Midbrain (tissue), 1 donor: ENCODE measurements at regions not wholly inside any gene's neighbourhood (a gene's known extent, or its start where the extent isn't known, plus 50 kb on each side); places are given as distances from the start of the nearest gene placed in this dataset.
"Not testable (repeated sequence)": the region's sequence is repeated elsewhere in the genome, so short reads cannot be mapped to it uniquely, and the experiment has no call there.

ENCODE experiments used
- DNase-seq: peaks from one replicate; lab custom pipeline; 2025; lab: John Stamatoyannopoulos, UW

GRCh38 chr5:9852671-9853070, 222.5 kb upstream of the TAS2R1 start:
- DNase-seq = no peak

- DNase-seq = no peak
Measured at GRCh38 chr5:9851458-9851857, 221.3 kb upstream of the TAS2R1 start.

- DNase-seq = no peak
Measured at GRCh38 chr5:9850456-9850855, 220.3 kb upstream of the TAS2R1 start.

- no peak for DNase-seq
Measured at GRCh38 chr5:9847631-9848030, 217.5 kb upstream of the TAS2R1 start.

- no peak for DNase-seq
Measured at GRCh38 chr5:9845185-9845584, 215.0 kb upstream of the TAS2R1 start.

GRCh38 chr5:9841516-9842170, 211.5 kb upstream of the TAS2R1 start:
- no peak for DNase-seq

GRCh38 chr5:9838916-9839315, 208.8 kb upstream of the TAS2R1 start:
- no peak for DNase-seq

GRCh38 chr5:9834871-9835770, 205.0 kb upstream of the TAS2R1 start:
- DNase-seq = no peak

- no peak for DNase-seq
Measured at GRCh38 chr5:9833871-9834270, 203.7 kb upstream of the TAS2R1 start.

- no peak for DNase-seq
Measured at GRCh38 chr5:9832921-9833320, 202.8 kb upstream of the TAS2R1 start.

- no peak for DNase-seq
Measured at GRCh38 chr5:9831823-9832222, 201.7 kb upstream of the TAS2R1 start.

- no peak for DNase-seq
Measured at GRCh38 chr5:9830184-9830583, 200.0 kb upstream of the TAS2R1 start.

- DNase-seq = no peak
Measured at GRCh38 chr5:9829621-9830020, 199.5 kb upstream of the TAS2R1 start.

GRCh38 chr5:9820691-9821449, 190.7 kb upstream of the TAS2R1 start:
- no peak for DNase-seq

- DNase-seq = no peak
Measured at GRCh38 chr5:9818340-9818845, 188.2 kb upstream of the TAS2R1 start.

- DNase-seq = no peak
Measured at GRCh38 chr5:9817819-9818218, 187.7 kb upstream of the TAS2R1 start.

- no peak for DNase-seq
Measured at GRCh38 chr5:9815051-9815450, 184.9 kb upstream of the TAS2R1 start.

- DNase-seq = no peak
Measured at GRCh38 chr5:9813305-9813704, 183.2 kb upstream of the TAS2R1 start.

- not testable (repeated sequence) for DNase-seq
Measured at GRCh38 chr5:9807366-9807765, 177.2 kb upstream of the TAS2R1 start.

GRCh38 chr5:9801908-9802307, 171.8 kb upstream of the TAS2R1 start:
- no peak for DNase-seq

GRCh38 chr5:9799606-9800005, 169.5 kb upstream of the TAS2R1 start:
- no peak for DNase-seq

GRCh38 chr5:9790276-9790675, 160.1 kb upstream of the TAS2R1 start:
- no peak for DNase-seq
